Breast epithelium (tissue), 3 donors: ENCODE measurements at regions not wholly inside any gene's neighbourhood (a gene's known extent, or its start where the extent isn't known, plus 50 kb on each side); places are given as distances from the start of the nearest gene placed in this dataset.

Source experiments
- CTCF ChIP-seq, 3 donors: fragments of 450-650 bp; IDR thresholded peaks; one replicate each; pipeline ENCODE4 v1.5.1; 2016 to 2017; ENCODE audit warnings: antibody characterized with exemption in 3 of 3, mild to moderate bottlenecking in 3 of 3, moderate library complexity in 3 of 3
- POLR2A ChIP-seq: fragments of 450-650 bp; IDR thresholded peaks from one replicate; pipeline ENCODE4 v1.6.1; 2016; ENCODE audit warnings: antibody characterized with exemption, mild to moderate bottlenecking, moderate library complexity
- POLR2AphosphoS5 ChIP-seq, 3 donors: sonication (generic); formaldehyde crosslinking; IDR thresholded peaks; one replicate each; pipeline ENCODE4 v1.6.1; 2017; ENCODE audit warnings: antibody characterized with exemption in 3 of 3

DNA sequence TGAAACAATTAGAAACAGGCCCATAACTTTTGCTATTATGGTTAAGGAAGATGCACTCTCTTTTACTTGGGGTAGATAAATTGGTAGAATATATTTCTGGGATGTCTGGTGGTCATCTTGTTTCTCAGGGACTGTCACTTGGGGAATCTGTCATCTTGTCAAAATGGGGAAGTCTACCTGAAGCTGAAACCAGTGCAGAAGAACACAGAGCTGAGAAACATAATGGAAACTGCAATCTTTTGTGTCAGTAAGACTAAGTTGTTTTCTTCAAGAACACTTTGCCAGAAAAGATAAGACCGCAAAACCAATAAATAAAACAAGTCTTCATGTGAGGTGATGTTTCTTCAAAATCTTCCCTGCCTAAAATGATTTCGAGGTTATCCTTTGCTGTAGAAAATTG is 92.0 kb downstream of the NAA11 start:
- TF ChIP-seq CTCF (IDR thresholded peaks at IDR 0.05), result no peak
- no peak for TF ChIP-seq POLR2A
- no peak for TF ChIP-seq POLR2AphosphoS5 (IDR thresholded peaks at IDR 0.05)
